K562 (cell line): ENCODE measurements at regions not wholly inside any gene's neighbourhood (a gene's known extent, or its start where the extent isn't known, plus 50 kb on each side); places are given as distances from the start of the nearest gene placed in this dataset.

Experiments
- CTBP1 ChIP-seq: fragments of 450-650 bp; IDR thresholded peaks from 2 replicates; pipeline ENCODE4 v1.6.1; 2016; ENCODE audit warnings: borderline replicate concordance
- E2F6 ChIP-seq, 2 experiments: IDR thresholded peaks; 2 replicates each; pipeline ENCODE4 v1.6.1; 2011; ENCODE audit warnings: borderline replicate concordance in 1 of 2, control low read depth in 1 of 2, low read depth in 1 of 2, low read length in 1 of 2, mild to moderate bottlenecking in 1 of 2, mixed read lengths in 1 of 2, moderate library complexity in 1 of 2; ENCODE audit not compliant: insufficient read depth in 1 of 2, insufficient read length in 1 of 2, poor library complexity in 1 of 2, severe bottlenecking in 1 of 2; ENCODE audit errors: extremely low read depth in 1 of 2
- IRF9 ChIP-seq: fragments of 450-650 bp; IDR thresholded peaks from 2 replicates; pipeline ENCODE4 v1.6.1; 2016; ENCODE audit warnings: missing biosample characterization, missing genetic modification characterization
- MED1 ChIP-seq: sonication (generic); formaldehyde crosslinking; IDR thresholded peaks from 2 replicates; pipeline ENCODE4 v1.8.1; 2023; ENCODE audit warnings: missing genetic modification reagents, borderline replicate concordance
- NR4A1 ChIP-seq, 2 experiments: fragments of 250-450 bp in 1 of 2; fragments of 450-650 bp in 1 of 2; sonication (Bioruptor Pico) in 1 of 2; IDR thresholded peaks; 2 replicates each; pipeline versions ENCODE4 v1.4.0 to v1.6.1; 2016 to 2020; ENCODE audit warnings: mild to moderate bottlenecking in 2 of 2, missing compliant biosample characterization in 1 of 2, missing genetic modification characterization in 1 of 2, moderate library complexity in 1 of 2
- SREBF1 ChIP-seq: fragments of 150-350 bp; IDR thresholded peaks from 2 replicates; pipeline ENCODE4 v1.6.1; 2014; ENCODE audit warnings: antibody characterized with exemption, low read depth, low read length, borderline replicate concordance
- TFAP4 ChIP-seq: sonication (generic); formaldehyde crosslinking; IDR thresholded peaks from 2 replicates; pipeline ENCODE4 v1.8.0; 2022; ENCODE audit warnings: missing genetic modification reagents, mild to moderate bottlenecking, moderate library complexity, borderline replicate concordance
- TF ChIP-seq, protein P1 (sequence below): fragments of 450-650 bp; conservative IDR thresholded peaks from 2 replicates; pipeline ENCODE4 v1.6.1; 2016; ENCODE audit warnings: missing genetic modification characterization, low read depth, mild to moderate bottlenecking, missing compliant biosample characterization, moderate library complexity
- TF ChIP-seq, protein P2 (sequence below): fragments of 250-450 bp; sonication (Bioruptor Pico); IDR thresholded peaks from 2 replicates; pipeline ENCODE4 v1.4.0; 2020; ENCODE audit warnings: mild to moderate bottlenecking

GRCh38 chr7:84331616-84332015 is 137.0 kb upstream of the SEMA3A start (continued):
- TF ChIP-seq NR4A1 (CRISPR knock-in tag; IDR thresholded peaks at IDR 0.05) (no peak), NR4A1 (tag; IDR thresholded peaks at IDR 0.05) (no peak), E2F6 (IDR thresholded peaks at IDR 0.05; ENCODE audit: borderline replicate concordance in 1 of 2, extremely low read depth in 1 of 2, insufficient read depth in 1 of 2, insufficient read length in 1 of 2, low read depth in 1 of 2, low read length in 1 of 2, poor library complexity in 1 of 2, severe bottlenecking in 1 of 2) (no peak), TFAP4 (CRISPR knock-in tag) (no peak), MED1 (CRISPR knock-in tag) (no peak), SREBF1 (no peak), IRF9 (no peak), CTBP1 (no peak)
- TF ChIP-seq, protein P1, sequence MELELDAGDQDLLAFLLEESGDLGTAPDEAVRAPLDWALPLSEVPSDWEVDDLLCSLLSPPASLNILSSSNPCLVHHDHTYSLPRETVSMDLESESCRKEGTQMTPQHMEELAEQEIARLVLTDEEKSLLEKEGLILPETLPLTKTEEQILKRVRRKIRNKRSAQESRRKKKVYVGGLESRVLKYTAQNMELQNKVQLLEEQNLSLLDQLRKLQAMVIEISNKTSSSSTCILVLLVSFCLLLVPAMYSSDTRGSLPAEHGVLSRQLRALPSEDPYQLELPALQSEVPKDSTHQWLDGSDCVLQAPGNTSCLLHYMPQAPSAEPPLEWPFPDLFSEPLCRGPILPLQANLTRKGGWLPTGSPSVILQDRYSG (tag): no peak
- TF ChIP-seq, protein P2, sequence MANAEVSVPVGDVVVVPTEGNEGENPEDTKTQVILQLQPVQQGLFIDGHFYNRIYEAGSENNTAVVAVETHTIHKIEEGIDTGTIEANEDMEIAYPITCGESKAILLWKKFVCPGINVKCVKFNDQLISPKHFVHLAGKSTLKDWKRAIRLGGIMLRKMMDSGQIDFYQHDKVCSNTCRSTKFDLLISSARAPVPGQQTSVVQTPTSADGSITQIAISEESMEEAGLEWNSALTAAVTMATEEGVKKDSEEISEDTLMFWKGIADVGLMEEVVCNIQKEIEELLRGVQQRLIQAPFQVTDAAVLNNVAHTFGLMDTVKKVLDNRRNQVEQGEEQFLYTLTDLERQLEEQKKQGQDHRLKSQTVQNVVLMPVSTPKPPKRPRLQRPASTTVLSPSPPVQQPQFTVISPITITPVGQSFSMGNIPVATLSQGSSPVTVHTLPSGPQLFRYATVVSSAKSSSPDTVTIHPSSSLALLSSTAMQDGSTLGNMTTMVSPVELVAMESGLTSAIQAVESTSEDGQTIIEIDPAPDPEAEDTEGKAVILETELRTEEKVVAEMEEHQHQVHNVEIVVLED (CRISPR knock-in tag): no peak
